Lower leg skin (tissue), 4 donors: ENCODE measurements at regions not wholly inside any gene's neighbourhood (a gene's known extent, or its start where the extent isn't known, plus 50 kb on each side); places are given as distances from the start of the nearest gene placed in this dataset.

Experiments
- DNase-seq, 2 donors: peaks; one replicate each; pipeline ENCODE4 v3.0.0-alpha.2; 2019; ENCODE audit warnings: low spot score in 2 of 2
- H3K4me3 ChIP-seq: fragments of 200-600 bp; sonication (generic); 2 replicates; pipeline ENCODE4 v1.5.1; 2017; ENCODE audit warnings: mild to moderate bottlenecking, low read depth; ENCODE audit not compliant: poor library complexity, severe bottlenecking
- POLR2A ChIP-seq, 2 donors: fragments of 450-650 bp; IDR thresholded peaks; one replicate each; pipeline ENCODE4 v1.6.1; 2016 to 2017; ENCODE audit warnings: antibody characterized with exemption in 2 of 2, mild to moderate bottlenecking in 1 of 2, moderate library complexity in 1 of 2
- WGBS, 2 donors: methylation state at CpG; one replicate each; pipeline ENCODE4 v1.1.5; 2018; 5-methylcytosine and 5-hydroxymethylcytosine counted together
- intact Hi-C: fragments of 100-400 bp; cut with DNase I; formaldehyde crosslinking; loops from one replicate; pipeline ENCODE4 v1.15.0; 2023; ENCODE audit warnings: low total_unique reads
- TF ChIP-seq, protein P1 (sequence below), 3 donors: fragments of 450-650 bp; IDR thresholded peaks; one replicate each; pipeline ENCODE4 v1.5.1; 2016; ENCODE audit warnings: antibody characterized with exemption in 3 of 3, mild to moderate bottlenecking in 3 of 3, moderate library complexity in 2 of 3

DNA sequence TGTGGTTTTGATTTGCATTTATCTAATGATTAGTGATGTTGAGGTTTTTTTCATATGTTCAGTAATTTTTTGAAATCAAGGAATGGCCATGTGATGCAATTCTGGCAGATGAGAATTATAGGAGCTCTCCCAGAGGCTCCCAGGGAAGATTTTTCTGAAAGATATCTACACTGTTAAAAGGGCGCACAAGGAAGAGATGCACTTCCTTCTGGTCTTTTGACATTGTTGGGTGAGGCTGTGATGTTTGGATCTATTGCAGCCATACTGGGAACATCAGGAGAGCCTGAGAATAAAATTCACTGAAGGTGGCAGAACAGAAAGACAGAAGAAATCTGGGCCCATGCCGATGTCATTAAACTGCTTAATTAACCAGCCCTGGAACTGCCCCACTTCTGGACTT is 108.5 kb downstream of the DDX1 start:
- intact Hi-C loops = no loop called here
- H3K4me3 ChIP-seq = no peak overlapping the region
- 86 to 89% methylated on average over 2 of the region's 2 CpGs for WGBS, 2 donors
- no peak for DNase-seq
- TF ChIP-seq POLR2A (IDR thresholded peaks at IDR 0.05) = no peak
- TF ChIP-seq, protein P1, sequence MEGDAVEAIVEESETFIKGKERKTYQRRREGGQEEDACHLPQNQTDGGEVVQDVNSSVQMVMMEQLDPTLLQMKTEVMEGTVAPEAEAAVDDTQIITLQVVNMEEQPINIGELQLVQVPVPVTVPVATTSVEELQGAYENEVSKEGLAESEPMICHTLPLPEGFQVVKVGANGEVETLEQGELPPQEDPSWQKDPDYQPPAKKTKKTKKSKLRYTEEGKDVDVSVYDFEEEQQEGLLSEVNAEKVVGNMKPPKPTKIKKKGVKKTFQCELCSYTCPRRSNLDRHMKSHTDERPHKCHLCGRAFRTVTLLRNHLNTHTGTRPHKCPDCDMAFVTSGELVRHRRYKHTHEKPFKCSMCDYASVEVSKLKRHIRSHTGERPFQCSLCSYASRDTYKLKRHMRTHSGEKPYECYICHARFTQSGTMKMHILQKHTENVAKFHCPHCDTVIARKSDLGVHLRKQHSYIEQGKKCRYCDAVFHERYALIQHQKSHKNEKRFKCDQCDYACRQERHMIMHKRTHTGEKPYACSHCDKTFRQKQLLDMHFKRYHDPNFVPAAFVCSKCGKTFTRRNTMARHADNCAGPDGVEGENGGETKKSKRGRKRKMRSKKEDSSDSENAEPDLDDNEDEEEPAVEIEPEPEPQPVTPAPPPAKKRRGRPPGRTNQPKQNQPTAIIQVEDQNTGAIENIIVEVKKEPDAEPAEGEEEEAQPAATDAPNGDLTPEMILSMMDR (IDR thresholded peaks at IDR 0.05) = no peak

DNA sequence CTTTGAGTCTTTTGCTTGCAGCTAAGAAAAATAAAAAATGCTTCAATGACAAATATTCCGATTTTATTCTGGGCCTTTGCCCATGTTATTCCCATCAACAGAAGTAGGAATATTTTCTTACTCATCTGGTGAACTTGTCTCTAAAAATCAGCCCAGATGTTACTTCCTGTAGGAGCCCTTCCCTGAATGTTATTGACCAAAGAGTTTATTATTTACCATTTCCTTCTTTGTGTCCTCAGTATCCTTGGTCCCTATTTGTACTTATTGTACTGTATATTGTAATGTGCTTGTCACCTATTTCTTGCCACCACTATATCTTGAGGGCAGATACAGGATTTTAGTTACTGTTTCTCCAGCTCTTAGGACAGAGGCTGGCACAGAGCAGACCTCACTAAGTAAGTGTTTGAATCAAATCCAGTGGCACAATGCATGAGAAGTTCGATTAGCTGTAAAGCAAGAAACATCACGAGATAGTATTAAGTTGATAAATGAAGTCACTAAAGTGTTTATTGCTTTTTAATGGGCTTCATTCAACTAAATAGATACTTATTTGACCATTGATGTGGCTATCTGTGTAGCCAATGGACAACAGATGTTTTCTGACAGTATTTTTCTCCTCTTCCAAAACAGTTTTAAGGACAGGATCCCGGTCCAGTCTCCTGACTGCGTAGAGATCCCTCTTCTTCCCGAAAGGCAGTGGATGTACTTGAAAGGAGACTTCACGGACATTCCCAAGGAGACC is 109.1 kb downstream of the DDX1 start:
- DNase-seq = no peak
- intact Hi-C loops = no loop called here
- WGBS, 2 donors = 59 to 76% methylated on average over 7 of the region's 7 CpGs
- TF ChIP-seq POLR2A (IDR thresholded peaks at IDR 0.05) = no peak
- TF ChIP-seq, protein P1 (IDR thresholded peaks at IDR 0.05) = no peak
- no peak overlapping the region for H3K4me3 ChIP-seq

DNA sequence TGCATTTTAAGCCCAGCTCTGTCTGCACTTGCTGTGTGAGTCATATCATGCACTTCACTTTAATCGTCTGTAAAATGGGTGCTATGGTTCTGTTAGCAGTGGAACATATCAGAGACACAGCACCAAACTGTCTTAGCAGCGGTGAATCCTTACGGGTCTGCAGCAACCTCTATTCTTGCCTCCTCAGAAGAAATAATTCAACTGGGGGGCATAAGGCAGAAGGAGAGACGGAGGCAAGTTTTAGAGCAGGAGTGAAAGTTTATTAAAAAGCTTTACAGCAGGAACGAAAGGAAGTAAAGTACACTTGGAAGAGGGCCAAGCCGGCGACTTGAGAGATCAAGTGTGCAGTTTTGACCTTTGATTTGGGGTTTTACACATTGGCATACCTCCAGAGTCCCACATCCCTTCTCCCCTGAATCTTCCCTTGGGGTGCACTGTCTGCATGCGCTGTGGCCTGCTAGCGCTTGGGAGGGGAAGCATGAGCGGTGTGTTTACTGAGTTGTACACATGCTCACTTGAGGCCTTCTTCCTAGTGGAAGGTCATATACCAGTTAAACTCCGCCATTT is 109.8 kb downstream of the DDX1 start:
- intact Hi-C loops = no loop called here
- no peak for DNase-seq
- no peak overlapping the region for H3K4me3 ChIP-seq

DNA sequence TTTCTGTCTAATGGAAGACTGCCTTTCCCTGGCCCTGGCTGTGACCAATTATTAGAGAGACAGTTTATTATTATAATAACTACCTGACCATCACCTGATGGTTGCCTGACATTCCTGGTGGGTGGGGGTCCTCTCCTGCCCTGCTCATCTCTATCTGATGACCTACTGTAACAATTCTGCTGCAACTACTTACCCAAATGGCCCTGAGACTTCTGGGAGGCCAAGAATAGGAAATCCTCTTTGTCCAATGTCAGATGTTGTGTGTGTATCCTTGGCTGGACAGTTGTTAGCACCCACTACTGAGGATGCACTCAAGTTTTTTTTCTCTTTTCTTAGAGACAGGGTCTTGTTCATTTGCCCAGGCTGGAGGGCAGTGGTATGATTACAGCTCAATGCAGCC is 110.3 kb downstream of the DDX1 start:
- intact Hi-C loops = no loop called here
- H3K4me3 ChIP-seq = no peak overlapping the region
- no peak for DNase-seq
- TF ChIP-seq POLR2A (IDR thresholded peaks at IDR 0.05) = no peak
- TF ChIP-seq, protein P1 (IDR thresholded peaks at IDR 0.05) = no peak

More for the DNA sequence above, 109.8 kb downstream of the DDX1 start:
- TF ChIP-seq, protein P1 (IDR thresholded peaks at IDR 0.05) = no peak
- TF ChIP-seq POLR2A (IDR thresholded peaks at IDR 0.05) = no peak
- 76 to 78% methylated on average over 11 of the region's 11 CpGs for whole genome bisulfite sequencing, 2 donors

DNA sequence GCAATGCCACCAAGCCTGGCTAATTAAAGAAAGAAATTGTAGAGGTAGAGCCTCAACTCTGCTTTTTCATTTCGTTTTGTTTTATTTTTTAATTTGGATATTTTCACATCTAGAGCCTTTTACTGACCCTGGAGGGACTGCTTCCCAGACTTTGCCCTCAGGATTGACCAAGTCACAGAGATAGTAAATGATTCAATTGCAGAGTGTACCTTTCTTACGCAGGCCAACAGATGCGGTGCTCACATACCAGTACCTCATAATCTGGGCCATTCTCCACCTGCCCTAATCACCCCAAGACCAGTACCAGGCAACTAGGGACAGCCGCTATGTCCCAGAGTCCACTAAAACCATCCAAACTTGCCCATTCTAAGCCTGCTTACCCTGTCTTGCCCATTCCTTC is 110.8 kb downstream of the DDX1 start:
- WGBS, 2 donors = 83 to 85% methylated on average over 4 of the region's 4 CpGs
- intact Hi-C loops = no loop called here

More for the DNA sequence above, 110.8 kb downstream of the DDX1 start:
- no peak for TF ChIP-seq POLR2A (IDR thresholded peaks at IDR 0.05)
- TF ChIP-seq, protein P1 (IDR thresholded peaks at IDR 0.05) = no peak
- H3K4me3 ChIP-seq = no peak overlapping the region
- no peak for DNase-seq
